ENCODE measurements at regions not wholly inside any gene's neighbourhood (a gene's known extent, or its start where the extent isn't known, plus 50 kb on each side); places are given as distances from the start of the nearest gene placed in this dataset.

- TF ChIP-seq POLR2A (IDR thresholded peaks at IDR 0.05): no peak
- no peak for TF ChIP-seq CTCF (IDR thresholded peaks at IDR 0.05)
Observed at GRCh38 chr2:147758821-147759220, 86.0 kb upstream of the ACVR2A start.

Measured in testis (tissue), 2 donors.